HepG2 (cell line): ENCODE measurements at regions not wholly inside any gene's neighbourhood (a gene's known extent, or its start where the extent isn't known, plus 50 kb on each side); places are given as distances from the start of the nearest gene placed in this dataset.

Experiments
- CTCF ChIP-seq: sonication (generic); formaldehyde crosslinking; IDR thresholded peaks from 2 replicates; pipeline ENCODE4 v1.5.0; 2020; ENCODE audit warnings: mild to moderate bottlenecking, missing genetic modification reagents, moderate library complexity
- EP300 ChIP-seq, 3 experiments: sonication (generic) in 1 of 3; formaldehyde crosslinking in 1 of 3; IDR thresholded peaks; 2 replicates each; pipeline versions ENCODE4 v1.5.1 to v1.6.1; 2011 to 2020; ENCODE audit warnings: low read depth in 2 of 3, low read length in 2 of 3, borderline replicate concordance in 1 of 3, improper control_type of control experiment in 1 of 3, mild to moderate bottlenecking in 1 of 3, missing genetic modification reagents in 1 of 3, moderate library complexity in 1 of 3
- MYNN ChIP-seq: sonication (generic); formaldehyde crosslinking; IDR thresholded peaks from 2 replicates; pipeline ENCODE4 v1.4.0; 2020; ENCODE audit warnings: mild to moderate bottlenecking, low read depth, missing genetic modification reagents
- RBM22 ChIP-seq: fragments of 200-400 bp; formaldehyde crosslinking; optimal IDR thresholded peaks from 2 replicates; pipeline ENCODE3; 2017; ENCODE audit warnings: mild to moderate bottlenecking, low read length, moderate library complexity
- ZKSCAN8 ChIP-seq: IDR thresholded peaks from 2 replicates; pipeline ENCODE4 v1.6.1; 2016; ENCODE audit warnings: borderline replicate concordance, missing genetic modification reagents, missing compliant biosample characterization
- ZNF318 ChIP-seq: sonication (generic); formaldehyde crosslinking; IDR thresholded peaks from 2 replicates; pipeline ENCODE4 v1.4.0; 2020; ENCODE audit warnings: mild to moderate bottlenecking, missing genetic modification reagents
- ZNF510 ChIP-seq: sonication (generic); formaldehyde crosslinking; IDR thresholded peaks from 2 replicates; pipeline ENCODE4 v1.4.0; 2020; ENCODE audit warnings: low read depth, mild to moderate bottlenecking, missing genetic modification reagents

DNA sequence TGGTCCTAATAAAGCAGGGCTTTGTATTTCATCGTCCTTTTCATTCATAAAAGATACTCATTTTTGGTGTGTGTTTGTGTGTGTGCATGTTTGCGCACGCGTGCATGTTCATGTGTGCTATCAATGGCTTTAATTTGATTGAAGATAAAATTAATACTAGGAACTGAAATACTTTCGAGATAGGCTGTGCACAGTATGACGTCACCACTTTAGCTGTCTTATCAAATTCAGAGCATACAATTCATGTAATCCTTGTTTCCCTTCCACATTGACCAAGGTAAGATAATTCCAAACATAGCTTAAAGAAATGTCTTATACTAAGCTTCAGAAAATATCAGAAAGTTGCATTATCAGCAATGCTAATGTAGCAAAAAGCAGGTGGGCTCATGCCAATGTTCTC is 113.6 kb upstream of the CYYR1 start:
- TF ChIP-seq ZNF318 (CRISPR knock-in tag) (no peak), CTCF (CRISPR knock-in tag) (no peak), EP300 (IDR thresholded peaks at IDR 0.05; ENCODE audit: low read depth in 2 of 2, low read length in 2 of 2) (no peak), EP300 (CRISPR knock-in tag; IDR thresholded peaks at IDR 0.05; ENCODE audit: borderline replicate concordance) (no peak), MYNN (CRISPR knock-in tag) (no peak), ZKSCAN8 (CRISPR knock-in tag) (no peak), ZNF510 (CRISPR knock-in tag) (no peak), RBM22 (no peak)
